ENCODE measurements at regions not wholly inside any gene's neighbourhood (a gene's known extent, or its start where the extent isn't known, plus 50 kb on each side); places are given as distances from the start of the nearest gene placed in this dataset.

GRCh38 chr4:126686491-126686890, 946.3 kb upstream of the INTU start:
- H3K27me3 ChIP-seq = no peaks in the 10 kb centered on the region
- no peaks in the 10 kb centered on the region for H3K36me3 ChIP-seq
- H3K27ac ChIP-seq = no peak overlapping the region
- H3K4me1 ChIP-seq = no peaks in the 10 kb centered on the region
- TF ChIP-seq POLR2AphosphoS5 (IDR thresholded peaks at IDR 0.05) = no peak
- no peak for TF ChIP-seq POLR2A (IDR thresholded peaks at IDR 0.05)
- no peak for TF ChIP-seq CTCF (IDR thresholded peaks at IDR 0.05)
- TF ChIP-seq EP300 (IDR thresholded peaks at IDR 0.05) = no peak
- intact Hi-C loops (cut with DNase I) = no loop called here
- no peak for DNase-seq
- no peaks in the 10 kb centered on the region for H3K9me3 ChIP-seq
- H3K4me3 ChIP-seq = no peak overlapping the region

GRCh38 chr4:126687655-126688358, 945.0 kb upstream of the INTU start:
- H3K4me1 ChIP-seq = no peaks in the 10 kb centered on the region

GRCh38 chr4:126691797-126692196, 941.0 kb upstream of the INTU start:
- Histone ChIP-seq H3K36me3 (no peaks in the 10 kb centered on the region), H3K27me3 (no peaks in the 10 kb centered on the region), H3K4me1 (peaks cover 0 to 6% (median 0%) of the 10 kb centered on the region in 4 donors), H3K9me3 (no peaks in the 10 kb centered on the region), H3K27ac (no peak overlapping the region), H3K4me3 (no peak overlapping the region)
- intact Hi-C loops (cut with DNase I) = no loop called here
- no peak for DNase-seq
- WGBS, 2 donors = 93 to 97% methylated on average over 1 of the region's 1 CpG
- no peak for TF ChIP-seq POLR2A (IDR thresholded peaks at IDR 0.05)
- TF ChIP-seq POLR2AphosphoS5 (IDR thresholded peaks at IDR 0.05) = no peak
- TF ChIP-seq EP300 (IDR thresholded peaks at IDR 0.05) = no peak
- no peak for TF ChIP-seq CTCF (IDR thresholded peaks at IDR 0.05)

More at GRCh38 chr4:126687655-126688358, 945.0 kb upstream of the INTU start:
- no peaks in the 10 kb centered on the region for H3K36me3 ChIP-seq
- no peak for TF ChIP-seq EP300 (IDR thresholded peaks at IDR 0.05)
- no peak for TF ChIP-seq CTCF (IDR thresholded peaks at IDR 0.05)
- no peak for TF ChIP-seq POLR2A (IDR thresholded peaks at IDR 0.05)
- no peaks in the 10 kb centered on the region for H3K27me3 ChIP-seq
- no peaks in the 10 kb centered on the region for H3K9me3 ChIP-seq
- H3K27ac ChIP-seq = no peak overlapping the region
- DNase-seq = no peak
- intact Hi-C loops (cut with DNase I) = no loop called here
- no peak overlapping the region for H3K4me3 ChIP-seq
- WGBS, 2 donors = 35 to 52% methylated on average over 6 of the region's 6 CpGs

GRCh38 chr4:126697748-126698147, 935.0 kb upstream of the INTU start:
- no peaks in the 10 kb centered on the region for H3K27me3 ChIP-seq
- no peaks in the 10 kb centered on the region for H3K36me3 ChIP-seq
- TF ChIP-seq POLR2A (IDR thresholded peaks at IDR 0.05) = no peak
- TF ChIP-seq CTCF (IDR thresholded peaks at IDR 0.05) = no peak
- TF ChIP-seq POLR2AphosphoS5 (IDR thresholded peaks at IDR 0.05) = no peak
- TF ChIP-seq EP300 (IDR thresholded peaks at IDR 0.05) = no peak
- peaks cover 0 to 13% (median 0%) of the 10 kb centered on the region in 4 donors for H3K4me1 ChIP-seq
- DNase-seq = no peak
- no peaks in the 10 kb centered on the region for H3K9me3 ChIP-seq
- H3K27ac ChIP-seq = no peak overlapping the region
- no peak overlapping the region for H3K4me3 ChIP-seq
- intact Hi-C loops (cut with DNase I) = no loop called here
- 48 to 72% methylated on average over 1 of the region's 1 CpG for WGBS, 2 donors

- Histone ChIP-seq H3K27ac (no peak overlapping the region), H3K27me3 (no peaks in the 10 kb centered on the region), H3K4me3 (no peak overlapping the region), H3K9me3 (no peaks in the 10 kb centered on the region), H3K4me1 (peaks cover 0 to 13% (median 0%) of the 10 kb centered on the region in 4 donors), H3K36me3 (no peaks in the 10 kb centered on the region)
- DNase-seq = no peak
- intact Hi-C loops (cut with DNase I) = no loop called here
- 90% methylated on average over 3 of the region's 3 CpGs for WGBS, 2 donors
- TF ChIP-seq EP300 (IDR thresholded peaks at IDR 0.05) (no peak), CTCF (IDR thresholded peaks at IDR 0.05) (no peak), POLR2A (IDR thresholded peaks at IDR 0.05) (no peak), POLR2AphosphoS5 (IDR thresholded peaks at IDR 0.05) (no peak)
Observed at GRCh38 chr4:126698224-126698623, 934.5 kb upstream of the INTU start.
